T-helper 1 cell treated with Interleukin-12 subunit alpha and Interleukin-12 subunit beta and Interleukin-4 antibody, amounts not matched to agents 30 ng/mL and 1 ng/mL, for 36 hours (primary cell): ENCODE measurements at regions not wholly inside any gene's neighbourhood (a gene's known extent, or its start where the extent isn't known, plus 50 kb on each side); places are given as distances from the start of the nearest gene placed in this dataset.
"Not testable (repeated sequence)": the region's sequence is repeated elsewhere in the genome, so short reads cannot be mapped to it uniquely, and the experiment has no call there.

Experiments used
- intact Hi-C: fragments of 100-400 bp; cut with micrococcal nuclease; formaldehyde crosslinking; loops from one replicate; pipeline ENCODE4 v1.15.1; 2024

- intact Hi-C loops, result no loop called here
These were observed 65.6 kb downstream of the IFI44 start for GRCh38 chr1:78715181-78715661.

- intact Hi-C loops, result no loop called here
These were observed 66.6 kb downstream of the IFI44 start for GRCh38 chr1:78716186-78716585.

- intact Hi-C loops, result no loop called here
These were observed 68.9 kb downstream of the IFI44 start for GRCh38 chr1:78718566-78718965.

- intact Hi-C loops, result no loop called here
These were observed 71.5 kb downstream of the IFI44 start for GRCh38 chr1:78721136-78721535.

DNA sequence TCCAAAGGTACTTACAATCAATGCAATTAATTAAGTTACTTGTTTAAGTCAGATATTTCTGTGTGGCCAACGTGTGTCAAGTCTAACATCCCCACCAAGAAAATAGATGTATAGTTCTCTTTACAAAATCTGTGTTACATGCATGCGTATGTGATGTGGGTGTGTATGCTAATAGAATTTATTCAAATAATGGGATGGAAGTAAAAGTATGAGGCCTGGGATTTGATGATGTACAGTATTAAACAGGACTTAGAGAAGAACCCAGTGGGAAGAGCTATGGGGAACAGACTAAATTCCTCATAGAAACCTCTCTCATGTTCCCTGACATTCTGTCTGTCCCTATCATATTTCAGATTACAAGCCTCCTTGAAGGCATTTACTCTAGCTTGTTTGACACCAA is 72.5 kb downstream of the IFI44 start:
- intact Hi-C loops, result no loop called here

- intact Hi-C loops, result no loop called here
These were observed 72.9 kb downstream of the IFI44 start for GRCh38 chr1:78722521-78722920.

DNA sequence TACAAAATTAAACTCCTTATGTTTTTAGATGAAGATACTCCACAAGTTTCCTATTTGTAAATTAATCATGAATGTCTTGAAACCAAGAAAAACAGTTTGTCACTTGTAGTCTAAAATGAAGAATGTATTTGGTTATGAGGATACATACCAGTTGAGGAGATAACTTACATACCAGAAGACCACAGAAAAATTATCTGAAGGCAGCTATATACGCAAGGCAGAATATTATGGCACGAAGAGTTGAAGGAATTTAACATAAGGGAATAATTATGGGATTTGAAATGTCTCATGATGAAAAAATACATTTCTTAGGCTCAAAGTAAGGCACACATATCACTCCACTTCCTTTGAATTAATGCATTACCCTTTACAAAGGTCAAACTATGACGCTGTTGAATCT is 73.3 kb downstream of the IFI44 start:
- intact Hi-C loops, result no loop called here

DNA sequence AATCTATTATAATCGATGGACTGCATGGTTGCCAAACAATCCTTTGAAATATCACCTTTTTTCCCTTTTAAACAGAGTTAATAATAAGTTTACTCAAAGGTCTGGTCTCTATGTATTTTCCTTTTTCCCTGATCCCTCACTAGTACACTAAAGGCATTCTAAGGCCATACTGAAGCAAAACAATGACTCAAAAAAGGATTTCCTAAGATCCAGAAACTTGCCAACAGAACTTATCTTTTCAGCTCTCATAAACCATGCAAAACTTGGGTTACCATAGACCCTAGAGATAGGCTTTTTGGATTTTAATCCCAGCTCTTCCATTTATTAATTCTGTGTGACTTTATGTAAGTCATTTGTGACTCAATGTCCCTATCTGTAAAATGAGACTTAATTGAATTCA is 77.1 kb downstream of the IFI44 start:
- intact Hi-C loops, result no loop called here

DNA sequence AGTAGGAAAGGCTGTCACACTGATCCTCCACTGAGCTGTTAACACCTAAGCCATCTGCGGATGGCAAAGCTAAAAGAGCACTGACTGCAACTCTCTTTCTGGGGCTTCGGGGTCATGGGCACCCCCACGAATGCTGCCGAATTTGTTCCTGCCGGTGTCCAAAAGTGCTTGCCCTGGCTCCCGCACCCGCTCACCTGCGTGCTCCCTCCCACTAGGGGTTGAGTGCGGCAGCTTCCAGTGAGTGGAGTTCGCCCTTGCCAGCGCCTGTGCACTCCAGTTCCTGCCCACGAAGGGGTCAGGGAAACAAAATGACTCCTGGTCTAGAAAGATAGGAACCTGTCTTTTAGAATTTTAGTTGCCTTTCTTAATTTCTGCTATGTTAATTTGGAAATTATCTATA is 78.7 kb downstream of the IFI44 start:
- intact Hi-C loops, result no loop called here

DNA sequence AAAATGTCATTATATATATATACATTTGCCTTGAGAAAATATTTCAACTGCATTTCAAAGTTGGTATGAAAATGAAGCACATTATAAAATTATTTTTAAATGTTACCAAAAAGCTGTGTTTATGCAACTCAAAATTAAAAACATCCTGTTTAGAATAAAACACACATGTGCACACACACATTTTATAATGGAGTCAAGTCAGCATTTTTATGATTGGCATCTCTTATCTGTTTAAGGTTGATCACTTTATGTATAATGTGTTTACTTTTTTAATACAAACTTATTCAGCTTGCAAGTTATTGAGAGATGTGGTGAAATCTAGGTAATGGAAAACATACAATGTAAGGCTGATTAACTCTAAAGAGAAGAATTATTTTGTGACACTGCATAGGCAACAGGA is 80.4 kb downstream of the IFI44 start:
- intact Hi-C loops, result no loop called here

DNA sequence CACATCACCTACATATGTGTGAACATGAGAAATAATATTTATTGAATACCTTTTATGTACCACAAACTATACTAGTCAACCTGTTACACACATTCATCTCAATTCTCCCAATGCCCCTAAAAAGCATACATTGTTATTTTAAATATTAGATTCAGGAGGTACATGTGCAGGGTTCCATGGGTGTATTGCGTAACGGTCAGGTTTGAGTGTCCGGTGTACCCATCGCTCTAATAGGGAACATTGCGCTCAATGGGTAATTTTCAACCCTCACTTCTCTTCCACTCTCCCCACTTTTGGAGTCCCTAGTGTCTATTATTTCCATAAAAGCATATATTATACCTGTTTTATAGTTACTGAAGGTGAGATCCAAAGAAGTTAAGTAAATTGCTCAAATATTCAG is 82.0 kb downstream of the IFI44 start:
- intact Hi-C loops, result no loop called here

- intact Hi-C loops, result no loop called here
These were observed 87.6 kb downstream of the IFI44 start for GRCh38 chr1:78737241-78737640.

- intact Hi-C loops, result no loop called here
These were observed 94.0 kb downstream of the IFI44 start for GRCh38 chr1:78743626-78744025.

- intact Hi-C loops, result no loop called here
These were observed 95.5 kb downstream of the IFI44 start for GRCh38 chr1:78745111-78745510.

DNA sequence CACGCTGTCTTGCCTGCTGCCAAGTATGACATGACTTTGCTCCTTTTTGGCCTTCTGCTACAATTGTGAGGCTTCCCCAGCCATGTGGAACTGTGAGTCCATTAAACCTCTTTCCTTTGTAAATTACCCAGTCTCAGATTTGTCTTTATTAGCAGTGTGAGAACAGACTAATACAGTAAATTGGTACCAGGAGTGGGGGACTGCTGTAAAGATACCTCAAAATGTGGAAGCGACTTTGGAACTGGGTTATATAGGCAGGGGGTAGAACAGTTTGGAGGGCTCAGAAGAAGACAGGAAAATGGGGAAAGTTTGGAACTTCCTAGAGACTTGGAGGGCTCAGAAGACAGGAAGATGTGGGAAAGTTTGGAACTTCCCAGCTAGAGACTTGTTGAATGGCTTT is 104.0 kb downstream of the IFI44 start:
- intact Hi-C loops, result not testable (repeated sequence)

- intact Hi-C loops, result no loop called here
These were observed 106.4 kb downstream of the IFI44 start for GRCh38 chr1:78755986-78756385.

GRCh38 chr1:78758506-78758905 is 108.9 kb downstream of the IFI44 start:
- intact Hi-C loops, result no loop called here

DNA sequence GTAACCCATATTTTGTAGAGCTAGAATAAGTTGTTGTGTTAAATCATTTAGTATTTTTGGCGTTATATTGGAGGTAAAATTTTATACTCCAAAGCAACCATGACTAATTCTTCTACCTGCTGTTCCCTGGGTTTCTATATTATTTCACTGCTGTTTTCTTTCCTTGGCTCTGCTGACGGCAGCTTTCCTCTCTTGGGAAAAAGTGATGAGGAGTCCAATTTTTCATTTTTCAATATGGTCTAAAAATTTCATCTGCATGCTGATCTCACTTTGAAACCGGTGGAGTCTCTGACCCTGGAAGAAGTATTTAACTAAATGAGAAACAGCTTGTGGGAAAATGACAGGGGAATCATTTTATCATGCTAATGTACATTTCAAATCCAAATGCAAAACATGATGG is 110.2 kb downstream of the IFI44 start:
- intact Hi-C loops, result no loop called here

- intact Hi-C loops, result no loop called here
These were observed 111.2 kb downstream of the IFI44 start for GRCh38 chr1:78760858-78761257.

DNA sequence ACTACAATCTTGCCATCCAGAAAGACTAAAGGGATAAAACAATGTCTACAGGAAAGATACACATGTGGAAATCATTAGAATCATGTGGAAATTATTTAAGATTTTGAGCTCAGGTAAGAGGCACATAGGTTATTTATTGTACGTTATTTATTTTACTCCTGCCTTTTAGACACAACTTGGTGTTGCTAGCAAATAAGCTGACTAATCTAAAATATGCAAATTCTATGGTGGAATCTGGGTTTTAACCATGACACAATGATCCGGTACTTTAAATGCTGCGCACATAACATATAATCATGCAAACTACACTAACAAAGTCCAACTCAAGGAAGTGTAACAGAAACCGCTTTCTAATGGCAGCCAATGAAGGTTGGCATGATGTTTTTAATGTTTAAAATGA is 112.5 kb downstream of the IFI44 start:
- intact Hi-C loops, result no loop called here

GRCh38 chr1:78765489-78765888 is 115.9 kb downstream of the IFI44 start:
- intact Hi-C loops, result no loop called here

GRCh38 chr1:78779831-78780230 is 130.2 kb downstream of the IFI44 start:
- intact Hi-C loops, result no loop called here

GRCh38 chr1:78787544-78787943 is 137.9 kb downstream of the IFI44 start:
- intact Hi-C loops, result no loop called here

DNA sequence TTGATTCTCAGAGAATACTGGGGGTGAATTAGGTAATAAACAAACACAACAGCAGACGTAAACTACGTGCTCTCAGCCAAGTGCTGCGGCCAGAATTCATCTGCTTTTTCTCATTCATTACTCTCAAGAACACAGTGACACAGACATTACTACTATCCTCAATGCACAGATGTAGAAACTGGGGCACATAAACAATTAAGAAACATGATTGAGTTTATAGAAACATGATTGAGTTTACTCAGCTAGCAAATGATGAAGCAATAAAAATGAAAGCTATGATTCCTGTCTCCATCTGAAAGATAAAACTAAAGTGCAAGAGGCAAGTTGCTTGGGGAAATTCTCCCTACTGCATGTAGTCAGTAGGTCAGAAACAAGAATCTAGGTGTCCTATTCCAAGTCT is 140.5 kb downstream of the IFI44 start:
- intact Hi-C loops, result no loop called here
